ENCODE measurements at regions not wholly inside any gene's neighbourhood (a gene's known extent, or its start where the extent isn't known, plus 50 kb on each side); places are given as distances from the start of the nearest gene placed in this dataset.
"Not testable (repeated sequence)": the region's sequence is repeated elsewhere in the genome, so short reads cannot be mapped to it uniquely, and the experiment has no call there.

- no peak overlapping the region for H3K4me3 ChIP-seq (ENCODE audit: low read length)
- TF ChIP-seq CTCF (conservative IDR thresholded peaks at IDR 0.05; ENCODE audit: low read length) = no peak
- DNase-seq (ENCODE audit: low read depth) = no peak
Measured at GRCh38 chr10:33838731-33839130, 504.3 kb upstream of the NRP1 start.

GRCh38 chr10:33837736-33838135 is 503.3 kb upstream of the NRP1 start:
- no peak overlapping the region for H3K4me3 ChIP-seq (ENCODE audit: low read length)
- no peak for DNase-seq (ENCODE audit: low read depth)
- no peak for TF ChIP-seq CTCF (conservative IDR thresholded peaks at IDR 0.05; ENCODE audit: low read length)

GRCh38 chr10:33835556-33835955 is 501.1 kb upstream of the NRP1 start:
- no peak overlapping the region for H3K4me3 ChIP-seq (ENCODE audit: low read length)
- no peak for TF ChIP-seq CTCF (conservative IDR thresholded peaks at IDR 0.05; ENCODE audit: low read length)
- DNase-seq (ENCODE audit: low read depth) = no peak

GRCh38 chr10:33833566-33833965 is 499.1 kb upstream of the NRP1 start:
- no peak for DNase-seq (ENCODE audit: low read depth)
- no peak for TF ChIP-seq CTCF (conservative IDR thresholded peaks at IDR 0.05; ENCODE audit: low read length)
- no peak overlapping the region for H3K4me3 ChIP-seq (ENCODE audit: low read length)

- H3K4me3 ChIP-seq (ENCODE audit: low read length) = no peak overlapping the region
- DNase-seq (ENCODE audit: low read depth) = no peak
Measured at GRCh38 chr10:33832124-33832787, 497.8 kb upstream of the NRP1 start.

GRCh38 chr10:33831591-33831990 is 497.1 kb upstream of the NRP1 start:
- no peak for DNase-seq (ENCODE audit: low read depth)
- no peak for TF ChIP-seq CTCF (conservative IDR thresholded peaks at IDR 0.05; ENCODE audit: low read length)
- H3K4me3 ChIP-seq (ENCODE audit: low read length) = no peak overlapping the region

More at GRCh38 chr10:33832124-33832787, 497.8 kb upstream of the NRP1 start:
- TF ChIP-seq CTCF (conservative IDR thresholded peaks at IDR 0.05; ENCODE audit: low read length) = no peak

GRCh38 chr10:33829899-33830298 is 495.4 kb upstream of the NRP1 start:
- DNase-seq (ENCODE audit: low read depth); H3K4me3 ChIP-seq (ENCODE audit: low read length): not testable (repeated sequence)

- no peak for DNase-seq (ENCODE audit: low read depth)
- no peak overlapping the region for H3K4me3 ChIP-seq (ENCODE audit: low read length)
- no peak for TF ChIP-seq CTCF (conservative IDR thresholded peaks at IDR 0.05; ENCODE audit: low read length)
Measured at GRCh38 chr10:33828592-33828991, 494.1 kb upstream of the NRP1 start.
